Right lobe of liver (tissue), 6 donors: ENCODE measurements at regions not wholly inside any gene's neighbourhood (a gene's known extent, or its start where the extent isn't known, plus 50 kb on each side); places are given as distances from the start of the nearest gene placed in this dataset.

Source experiments
- ATAC-seq, 4 donors: fragments of 200-7000 bp; cut with Tn5 transposase; one replicate each; pipeline ENCODE4 v1.9.1; 2020; ENCODE audit warnings: mild to moderate bottlenecking in 4 of 4, moderate library complexity in 4 of 4
- DNase-seq, 3 donors: peaks; one replicate each; pipeline ENCODE4 v3.0.0-alpha.2; 2020
- H3K27ac ChIP-seq, 3 donors: fragments of 200-600 bp; one replicate each; pipeline ENCODE4 v1.8.0; 2022
- H3K27me3 ChIP-seq, 2 donors: fragments of 200-600 bp; one replicate each; pipeline ENCODE4 v1.8.0; 2022
- H3K36me3 ChIP-seq, 4 donors: fragments of 200-600 bp; sonication (generic) in 1 of 4; one replicate each; pipeline versions ENCODE4 v1.5.1 to v1.8.0; 2017 to 2022; ENCODE audit warnings: control low read depth in 1 of 4
- H3K4me1 ChIP-seq, 4 donors: fragments of 200-600 bp; sonication (generic) in 1 of 4; one replicate each; pipeline versions ENCODE4 v1.5.1 to v1.8.0; 2017 to 2022; ENCODE audit warnings: control low read depth in 1 of 4
- H3K4me3 ChIP-seq, 3 donors: fragments of 200-600 bp; one replicate each; pipeline ENCODE4 v1.8.0; 2022
- H3K9me3 ChIP-seq, 4 donors: fragments of 200-600 bp; sonication (generic) in 1 of 4; one replicate each; pipeline versions ENCODE4 v1.5.1 to v1.8.0; 2017 to 2022; ENCODE audit warnings: control low read depth in 1 of 4
- POLR2A ChIP-seq: fragments of 450-650 bp; IDR thresholded peaks from one replicate; pipeline ENCODE4 v1.6.1; 2017; ENCODE audit warnings: antibody characterized with exemption, mild to moderate bottlenecking
- WGBS: methylation state at CpG from one replicate; pipeline ENCODE4 v1.1.6; 2018; ENCODE audit warnings: low coverage, low lambda C conversion rate; ENCODE audit not compliant: insufficient coverage; ENCODE audit errors: missing lambda C conversion rate; 5-methylcytosine and 5-hydroxymethylcytosine counted together
- intact Hi-C, 2 donors: fragments of 100-400 bp; cut with DNase I; formaldehyde crosslinking; loops; one replicate each; pipeline versions ENCODE4 v1.11.2 to v1.14.1; 2022
- TF ChIP-seq, protein P1 (sequence below), 4 donors: fragments of 200-600 bp in 3 of 4; fragments of 450-650 bp in 1 of 4; IDR thresholded peaks; one replicate each; pipeline versions ENCODE4 v1.5.1 to v1.8.0; 2016 to 2022; ENCODE audit warnings: antibody characterized with exemption in 4 of 4, mild to moderate bottlenecking in 2 of 4
- donor health status: DM: no; HTN: yes; CAD: no.
- donor health status: DM: no; HTN: no; CAD: no.
- donor health status: DM: no; HTN: no; CAD: no.
- donor health status: DM: no; HTN: yes; CAD: no.
- donor health status: DM: no; HTN: yes; CAD: no.

DNA sequence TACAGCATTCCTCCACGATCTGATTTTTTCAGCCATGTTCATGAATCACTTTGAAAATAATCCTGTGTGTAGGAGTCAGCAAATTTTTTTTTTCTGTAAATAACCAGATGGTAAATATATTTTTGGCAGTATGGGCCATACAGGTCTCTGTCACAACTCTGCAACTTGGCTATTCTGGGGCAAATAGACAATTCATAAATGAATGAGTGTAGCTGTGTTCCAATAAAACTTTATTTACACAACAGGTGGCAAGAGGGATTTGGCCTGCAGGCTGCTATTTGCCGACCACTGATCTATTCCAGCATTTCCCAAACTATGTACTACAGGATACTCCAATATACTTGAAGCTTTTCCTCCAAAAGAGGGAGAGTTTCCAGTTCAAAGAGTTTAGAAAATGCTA, 78.7 kb upstream of the SVIL start:
- Histone ChIP-seq H3K27ac (no peak overlapping the region), H3K27me3 (no peaks in the 10 kb centered on the region)
- 58% methylated on average over 2 of the region's 2 CpGs for WGBS

DNA sequence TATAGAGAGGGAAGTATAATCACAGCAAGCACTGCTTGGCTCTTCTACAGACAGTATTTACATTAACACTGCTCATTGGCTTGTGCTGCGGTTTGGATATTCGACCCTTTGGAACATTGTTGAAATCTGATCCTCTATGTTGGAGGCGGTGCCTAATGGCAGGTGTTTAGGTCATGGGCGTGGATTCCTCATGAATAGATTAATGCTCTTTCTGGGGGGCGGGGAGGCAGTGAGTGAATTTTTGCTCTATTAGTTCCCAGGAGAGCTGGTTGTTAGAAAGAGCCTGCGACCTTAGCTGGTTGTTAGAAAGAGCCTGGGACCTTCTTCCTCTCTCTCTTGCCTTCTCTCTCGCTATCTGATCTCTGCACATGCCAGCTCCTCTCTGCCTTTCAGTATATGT, 77.3 kb upstream of the SVIL start:
- WGBS: 71% methylated on average over 5 of the region's 7 CpGs
- ATAC-seq: no peak

More for the DNA sequence above, 78.7 kb upstream of the SVIL start:
- intact Hi-C loops: no loop called here
- no peak for DNase-seq
- no peak for TF ChIP-seq POLR2A
- TF ChIP-seq, protein P1, sequence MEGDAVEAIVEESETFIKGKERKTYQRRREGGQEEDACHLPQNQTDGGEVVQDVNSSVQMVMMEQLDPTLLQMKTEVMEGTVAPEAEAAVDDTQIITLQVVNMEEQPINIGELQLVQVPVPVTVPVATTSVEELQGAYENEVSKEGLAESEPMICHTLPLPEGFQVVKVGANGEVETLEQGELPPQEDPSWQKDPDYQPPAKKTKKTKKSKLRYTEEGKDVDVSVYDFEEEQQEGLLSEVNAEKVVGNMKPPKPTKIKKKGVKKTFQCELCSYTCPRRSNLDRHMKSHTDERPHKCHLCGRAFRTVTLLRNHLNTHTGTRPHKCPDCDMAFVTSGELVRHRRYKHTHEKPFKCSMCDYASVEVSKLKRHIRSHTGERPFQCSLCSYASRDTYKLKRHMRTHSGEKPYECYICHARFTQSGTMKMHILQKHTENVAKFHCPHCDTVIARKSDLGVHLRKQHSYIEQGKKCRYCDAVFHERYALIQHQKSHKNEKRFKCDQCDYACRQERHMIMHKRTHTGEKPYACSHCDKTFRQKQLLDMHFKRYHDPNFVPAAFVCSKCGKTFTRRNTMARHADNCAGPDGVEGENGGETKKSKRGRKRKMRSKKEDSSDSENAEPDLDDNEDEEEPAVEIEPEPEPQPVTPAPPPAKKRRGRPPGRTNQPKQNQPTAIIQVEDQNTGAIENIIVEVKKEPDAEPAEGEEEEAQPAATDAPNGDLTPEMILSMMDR (IDR thresholded peaks at IDR 0.05): no peak
- Histone ChIP-seq H3K9me3 (no peaks in the 10 kb centered on the region), H3K4me1 (peaks cover 0 to 4% (median 0%) of the 10 kb centered on the region in 4 donors), H3K4me3 (no peak overlapping the region), H3K36me3 (no peaks in the 10 kb centered on the region)
- no peak for ATAC-seq

DNA sequence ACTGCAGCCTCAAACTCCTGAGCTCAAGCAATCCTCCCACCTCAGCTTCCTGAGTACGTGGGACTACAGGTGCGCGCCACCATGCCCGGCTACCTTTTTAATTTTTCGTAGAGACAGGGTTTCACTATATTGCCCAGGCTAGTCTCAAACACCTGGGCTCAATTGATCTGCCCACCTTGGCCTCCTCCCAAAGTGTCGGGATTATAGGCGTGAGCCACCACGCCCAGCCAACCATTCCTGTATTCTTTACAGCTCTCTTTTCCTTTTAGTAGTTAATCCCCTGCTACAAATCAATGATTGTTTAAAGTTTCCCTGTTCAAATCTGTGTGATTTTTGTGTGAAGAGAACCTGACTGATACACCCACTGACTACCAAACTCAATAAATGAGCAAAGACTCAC, 75.4 kb upstream of the SVIL start:
- DNase-seq (no peak), ATAC-seq (no peak)
- H3K9me3 ChIP-seq: no peaks in the 10 kb centered on the region
- WGBS: 94% methylated on average over 7 of the region's 8 CpGs
- H3K4me3 ChIP-seq: no peak overlapping the region
- no peak for TF ChIP-seq POLR2A
- TF ChIP-seq, protein P1 (IDR thresholded peaks at IDR 0.05): no peak
- no peak overlapping the region for H3K27ac ChIP-seq
- no peaks in the 10 kb centered on the region for H3K27me3 ChIP-seq
- H3K36me3 ChIP-seq: no peaks in the 10 kb centered on the region
- intact Hi-C loops: no loop called here
- H3K4me1 ChIP-seq: peaks cover 0 to 5% (median 0%) of the 10 kb centered on the region in 4 donors

More for the DNA sequence above, 77.3 kb upstream of the SVIL start:
- peaks cover 0 to 5% (median 0%) of the 10 kb centered on the region in 4 donors for H3K4me1 ChIP-seq
- TF ChIP-seq POLR2A: no peak
- TF ChIP-seq, protein P1 (IDR thresholded peaks at IDR 0.05): no peak
- intact Hi-C loops: no loop called here
- H3K9me3 ChIP-seq: no peaks in the 10 kb centered on the region
- no peak for DNase-seq
- H3K4me3 ChIP-seq: no peak overlapping the region
- H3K36me3 ChIP-seq: no peaks in the 10 kb centered on the region
- no peaks in the 10 kb centered on the region for H3K27me3 ChIP-seq
- H3K27ac ChIP-seq: no peak overlapping the region

DNA sequence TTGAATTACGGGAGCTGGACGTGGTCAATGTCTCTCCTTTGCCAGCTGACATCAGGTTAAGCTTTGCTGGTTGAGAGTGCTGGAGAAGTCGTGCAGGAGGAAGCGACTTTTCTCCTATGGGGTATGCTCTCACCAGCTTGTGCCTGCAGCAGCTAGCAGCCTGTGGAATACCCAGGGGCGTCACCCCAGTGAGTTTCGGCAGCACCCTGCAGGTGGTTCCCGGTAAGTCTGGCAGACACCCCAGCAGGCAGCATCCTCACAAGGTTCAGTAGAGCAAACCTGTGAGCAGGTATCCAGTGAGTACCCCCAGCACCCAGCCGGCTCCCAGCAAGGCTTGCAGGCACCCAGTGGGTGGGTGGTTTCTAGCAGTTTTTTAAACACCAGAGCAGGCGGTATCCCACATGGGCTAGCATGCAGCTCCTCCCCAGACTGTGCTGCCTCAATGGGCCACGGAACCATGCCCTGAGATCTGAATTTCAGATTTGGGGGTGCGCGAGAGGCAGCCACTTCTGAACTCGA, 74.8 kb upstream of the SVIL start:
- ATAC-seq (no peak), DNase-seq (no peak)
- no peaks in the 10 kb centered on the region for H3K36me3 ChIP-seq
- H3K9me3 ChIP-seq: no peaks in the 10 kb centered on the region
- peaks cover 0 to 5% (median 0%) of the 10 kb centered on the region in 4 donors for H3K4me1 ChIP-seq
- WGBS: no CpG with 5 or more reads among the region's 13 CpGs
- no peaks in the 10 kb centered on the region for H3K27me3 ChIP-seq
- H3K4me3 ChIP-seq: no peak overlapping the region
- intact Hi-C loops: no loop called here
- H3K27ac ChIP-seq: no peak overlapping the region
- no peak for TF ChIP-seq POLR2A
- TF ChIP-seq, protein P1 (IDR thresholded peaks at IDR 0.05): no peak

DNA sequence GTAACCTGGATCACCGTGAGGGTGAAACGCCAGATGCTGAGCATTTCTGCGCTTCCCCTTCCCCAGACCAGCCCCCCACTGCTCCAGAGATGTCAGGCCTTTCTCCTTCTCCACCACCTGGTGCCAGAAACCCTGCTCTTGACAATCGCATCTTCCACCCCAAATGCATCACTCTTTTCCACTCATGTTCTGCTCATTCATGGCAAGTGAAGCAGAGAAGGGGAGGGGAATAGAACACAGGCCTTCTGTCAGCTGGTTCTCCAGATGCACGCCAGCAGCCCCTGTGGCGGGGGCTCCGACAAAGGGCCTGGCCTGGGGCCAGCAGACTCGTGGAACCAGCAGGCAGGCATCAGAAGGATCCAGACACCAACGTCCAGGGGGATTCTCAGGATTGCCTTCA, 68.5 kb upstream of the SVIL start:
- no peak for DNase-seq
- no peak overlapping the region for H3K27ac ChIP-seq
- 53% methylated on average over 6 of the region's 9 CpGs for WGBS

More for the DNA sequence above, 68.5 kb upstream of the SVIL start:
- H3K4me1 ChIP-seq: peaks cover 0 to 13% (median 6%) of the 10 kb centered on the region in 4 donors
- TF ChIP-seq POLR2A: no peak
- TF ChIP-seq, protein P1 (IDR thresholded peaks at IDR 0.05): no peak
- H3K4me3 ChIP-seq: no peak overlapping the region
- no peak for ATAC-seq
- H3K36me3 ChIP-seq: no peaks in the 10 kb centered on the region
- no peaks in the 10 kb centered on the region for H3K27me3 ChIP-seq
- no peaks in the 10 kb centered on the region for H3K9me3 ChIP-seq
- intact Hi-C loops: no loop called here
